ENCODE measurements at regions not wholly inside any gene's neighbourhood (a gene's known extent, or its start where the extent isn't known, plus 50 kb on each side); places are given as distances from the start of the nearest gene placed in this dataset.

DNA sequence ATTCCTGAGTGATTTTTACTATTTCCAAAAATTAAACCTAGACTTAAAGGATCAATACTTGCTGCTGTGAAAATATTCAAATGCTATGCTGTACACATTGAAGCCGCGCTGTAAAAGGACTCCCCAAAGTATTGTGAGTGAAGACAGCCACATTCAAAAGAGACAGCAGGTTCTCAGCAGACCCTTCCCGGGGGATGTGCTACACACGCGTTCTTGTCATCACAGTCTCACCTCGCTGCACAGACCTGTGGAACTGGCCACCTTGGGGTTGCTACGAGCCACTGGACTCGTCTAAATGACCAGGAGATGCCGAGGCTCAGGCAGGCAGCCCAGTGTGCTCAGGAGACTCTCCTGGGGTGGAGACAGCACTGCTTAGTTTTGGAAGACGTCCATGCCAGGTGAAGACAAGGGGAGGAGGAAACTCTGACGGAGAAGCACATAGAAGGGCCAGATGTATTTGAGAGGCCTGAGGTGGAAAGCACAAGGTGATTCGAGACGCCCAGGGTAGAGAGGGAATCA, 367.7 kb upstream of the SHH start:
- no peak for FAIRE-seq
- CTCF ChIA-PET (ENCODE audit: low intra/inter-chr PET ratio, low total read pairs): no interaction called here
- BruUV-seq (replicated peaks): no TSS peak
- in situ Hi-C loops (cut with HindIII; ENCODE audit: extremely low pct_ligation_motif_present, low pct_unique_long_range_greater_than_20kb) (no loop called here), intact Hi-C loops (cut with micrococcal nuclease; ENCODE audit: unreplicated experiment) (no loop called here)
- no peak for ATAC-seq
- WGBS (ENCODE audit: low lambda C conversion rate): 20% methylated on average over 13 of the region's 13 CpGs
- Histone ChIP-seq H3K9ac (ENCODE audit: insufficient read depth, low read depth, low read length) (no peak overlapping the region), H3K9me3 (ENCODE audit: low read length) (no peaks in the 10 kb centered on the region), H3K36me3 (replicated peaks in 1 of 2; ENCODE audit: control insufficient read depth in 1 of 2, insufficient read depth in 2 of 2, low read length in 2 of 2) (no peaks in the 10 kb centered on the region), H3K27me3 (ENCODE audit: control insufficient read depth in 1 of 2, insufficient read depth in 2 of 2, low read length in 2 of 2) (peaks cover 4 to 57% of the 10 kb centered on the region in 2 experiments; a peak in 3 of 5 replicates), H3K27ac (ENCODE audit: extremely low read length, insufficient read depth, low read length) (no peak overlapping the region), H4K20me1 (ENCODE audit: insufficient read depth, low read length) (no peaks in the 10 kb centered on the region), H3K4me1 (ENCODE audit: insufficient read depth, low read length) (no peaks in the 10 kb centered on the region), H3K79me2 (ENCODE audit: insufficient read depth, low read length) (no peaks in the 10 kb centered on the region), H3K4me2 (ENCODE audit: low read depth, low read length) (no peak overlapping the region), H2AFZ (ENCODE audit: low read length) (no peak overlapping the region), H3K4me3 (replicated peaks in 1 of 3; ENCODE audit: insufficient read depth in 1 of 3, low read depth in 2 of 3, low read length in 3 of 3) (no peak overlapping the region)
- no peak for DNase-seq (ENCODE audit: low spot score)
- TF ChIP-seq ERF (CRISPR knock-in tag; IDR thresholded peaks at IDR 0.05): no peak
- TF ChIP-seq HNRNPLL (IDR thresholded peaks at IDR 0.05; ENCODE audit: low read depth, low read length, poor library complexity, severe bottlenecking): no peak
- no peak for TF ChIP-seq ZNF225 (CRISPR knock-in tag; IDR thresholded peaks at IDR 0.05)
- no peak for TF ChIP-seq PHF21A (CRISPR knock-in tag; IDR thresholded peaks at IDR 0.05)
- no peak for TF ChIP-seq ZNF530 (CRISPR knock-in tag; IDR thresholded peaks at IDR 0.05; ENCODE audit: low read depth)
- no peak for TF ChIP-seq KDM5A (IDR thresholded peaks at IDR 0.05; ENCODE audit: borderline replicate concordance, low read length)
- TF ChIP-seq ZFP90 (CRISPR knock-in tag; IDR thresholded peaks at IDR 0.05; ENCODE audit: borderline replicate concordance): no peak
- TF ChIP-seq ZNF562 (CRISPR knock-in tag; IDR thresholded peaks at IDR 0.05; ENCODE audit: borderline replicate concordance): no peak
- TF ChIP-seq, protein P1, sequence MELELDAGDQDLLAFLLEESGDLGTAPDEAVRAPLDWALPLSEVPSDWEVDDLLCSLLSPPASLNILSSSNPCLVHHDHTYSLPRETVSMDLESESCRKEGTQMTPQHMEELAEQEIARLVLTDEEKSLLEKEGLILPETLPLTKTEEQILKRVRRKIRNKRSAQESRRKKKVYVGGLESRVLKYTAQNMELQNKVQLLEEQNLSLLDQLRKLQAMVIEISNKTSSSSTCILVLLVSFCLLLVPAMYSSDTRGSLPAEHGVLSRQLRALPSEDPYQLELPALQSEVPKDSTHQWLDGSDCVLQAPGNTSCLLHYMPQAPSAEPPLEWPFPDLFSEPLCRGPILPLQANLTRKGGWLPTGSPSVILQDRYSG (CRISPR knock-in tag; IDR thresholded peaks at IDR 0.05): no peak
- no peak for TF ChIP-seq HMG20A (CRISPR knock-in tag; IDR thresholded peaks at IDR 0.05; ENCODE audit: borderline replicate concordance)
- POLR2A ChIA-PET: no interaction called here

Data from HepG2 (cell line).